G401.6 (cell line): ENCODE measurements at regions not wholly inside any gene's neighbourhood (a gene's known extent, or its start where the extent isn't known, plus 50 kb on each side); places are given as distances from the start of the nearest gene placed in this dataset.

Experiments
- FAIRE-seq: peaks from 2 replicates; lab custom pipeline; 2012; peaks lifted over from hg19 to GRCh38; lab: Jason Lieb, UNC

GRCh38 chr9:115733318-115734110 lies 420.1 kb upstream of the PAPPA start:
- no peak for FAIRE-seq

- FAIRE-seq, result no peak
Measured at GRCh38 chr9:115739096-115739875, 414.3 kb upstream of the PAPPA start.

- FAIRE-seq, result no peak
Measured at GRCh38 chr9:115740986-115741385, 412.6 kb upstream of the PAPPA start.

- no peak for FAIRE-seq
Measured at GRCh38 chr9:115743709-115744605, 409.6 kb upstream of the PAPPA start.

GRCh38 chr9:115746496-115746895 lies 407.1 kb upstream of the PAPPA start:
- FAIRE-seq, result no peak

GRCh38 chr9:115747731-115748130 lies 405.9 kb upstream of the PAPPA start:
- FAIRE-seq, result no peak

GRCh38 chr9:115756736-115757135 lies 396.9 kb upstream of the PAPPA start:
- no peak for FAIRE-seq

- no peak for FAIRE-seq
Measured at GRCh38 chr9:115757461-115757860, 396.1 kb upstream of the PAPPA start.

- FAIRE-seq, result no peak
Measured at GRCh38 chr9:115758441-115758840, 395.1 kb upstream of the PAPPA start.

- FAIRE-seq, result no peak
Measured at GRCh38 chr9:115759426-115759825, 394.2 kb upstream of the PAPPA start.

- no peak for FAIRE-seq
Measured at GRCh38 chr9:115764645-115765044, 388.9 kb upstream of the PAPPA start.

GRCh38 chr9:115765060-115765459 lies 388.5 kb upstream of the PAPPA start:
- FAIRE-seq, result no peak

- FAIRE-seq, result no peak
Measured at GRCh38 chr9:115766370-115766955, 387.1 kb upstream of the PAPPA start.

GRCh38 chr9:115770521-115770920 lies 383.1 kb upstream of the PAPPA start:
- no peak for FAIRE-seq

- FAIRE-seq, result no peak
Measured at GRCh38 chr9:115775659-115776058, 377.9 kb upstream of the PAPPA start.

GRCh38 chr9:115777610-115778009 lies 376.0 kb upstream of the PAPPA start:
- FAIRE-seq, result no peak

GRCh38 chr9:115781070-115781736 lies 372.4 kb upstream of the PAPPA start:
- no peak for FAIRE-seq

- no peak for FAIRE-seq
Measured at GRCh38 chr9:115786321-115786720, 367.3 kb upstream of the PAPPA start.

- FAIRE-seq, result no peak
Measured at GRCh38 chr9:115790520-115790919, 363.1 kb upstream of the PAPPA start.

- FAIRE-seq, result no peak
Measured at GRCh38 chr9:115794921-115795475, 358.6 kb upstream of the PAPPA start.

GRCh38 chr9:115799734-115800133 lies 353.9 kb upstream of the PAPPA start:
- FAIRE-seq, result no peak
